Stimulated activated naive CD8-positive, alpha-beta T cell treated with anti-CD3 and anti-CD28 coated beads, Interleukin-15, amount 100 ng/mL, for 72 hours (primary cell): ENCODE measurements at regions not wholly inside any gene's neighbourhood (a gene's known extent, or its start where the extent isn't known, plus 50 kb on each side); places are given as distances from the start of the nearest gene placed in this dataset.

Experiments used
- ATAC-seq: fragments of 150-1000 bp; cut with Tn5 transposase; 2 replicates; pipeline ENCODE4 v1.10.0; 2021; ENCODE audit warnings: mild to moderate bottlenecking, moderate library complexity
- DNase-seq, 2 donors: peaks; one replicate each; pipeline ENCODE4 v3.0.0; 2021 to 2022
- H3K27ac Mint-ChIP-seq, 2 donors: one replicate each; pipeline ENCODE4 v1.8.0; 2022; ENCODE audit warnings: mild to moderate bottlenecking in 2 of 2, mixed read lengths in 2 of 2, moderate library complexity in 2 of 2
- H3K27me3 Mint-ChIP-seq: one replicate; pipeline ENCODE4 v1.8.0; 2022; ENCODE audit warnings: mixed read lengths
- H3K4me1 Mint-ChIP-seq: one replicate; pipeline ENCODE4 v1.8.0; 2022; ENCODE audit warnings: mild to moderate bottlenecking, mixed read lengths
- H3K4me3 Mint-ChIP-seq, 2 donors: one replicate each; pipeline ENCODE4 v1.8.0; 2022; ENCODE audit warnings: mild to moderate bottlenecking in 2 of 2, mixed read lengths in 2 of 2, moderate library complexity in 1 of 2
- H3K9me3 Mint-ChIP-seq, 2 donors: one replicate each; pipeline ENCODE4 v1.8.0; 2022; ENCODE audit warnings: mixed read lengths in 2 of 2

DNA sequence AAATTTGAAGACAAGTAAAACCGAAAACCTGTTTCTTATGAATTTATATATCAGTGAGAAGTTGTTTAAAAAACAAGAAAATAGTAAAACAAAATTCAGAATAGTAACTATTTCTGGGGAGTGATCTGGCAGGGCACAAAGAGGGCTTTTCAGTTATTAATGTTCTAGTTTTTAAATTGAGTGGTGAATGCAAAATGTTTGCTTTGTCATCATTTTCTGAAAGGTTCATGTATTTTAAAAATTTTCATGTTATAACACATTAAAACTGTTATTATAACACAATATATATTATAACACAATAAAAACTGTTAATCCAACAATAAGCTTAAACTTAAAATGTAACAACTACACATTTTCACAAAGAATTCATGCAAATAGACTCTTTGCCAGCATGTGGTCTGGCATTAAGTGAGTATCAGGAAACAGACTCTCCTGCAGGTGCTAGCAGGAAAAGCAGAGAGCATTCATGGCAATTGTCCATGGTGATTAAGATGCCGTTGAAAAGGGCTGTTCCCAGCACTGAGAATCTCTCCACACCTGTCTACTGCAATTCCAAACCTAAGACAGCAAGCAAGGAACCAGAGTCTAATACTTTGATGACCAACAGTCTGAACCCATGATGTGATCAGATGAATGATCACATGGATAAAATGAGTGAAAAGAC lies 204.9 kb downstream of the TBX15 start:
- H3K27me3 Mint-ChIP-seq, result no peaks in the 10 kb centered on the region

GRCh38 chr1:118773656-118774055 lies 214.5 kb downstream of the TBX15 start:
- no peak for ATAC-seq
- Mint-ChIP-seq H3K4me3 (no peak overlapping the region), H3K27me3 (no peaks in the 10 kb centered on the region), H3K9me3 (peaks cover 11 to 30% of the 10 kb centered on the region in 2 donors), H3K4me1 (no peaks in the 10 kb centered on the region), H3K27ac (no peak overlapping the region)
- no peak for DNase-seq

More for the DNA sequence above, 204.9 kb downstream of the TBX15 start:
- Mint-ChIP-seq H3K4me3 (no peak overlapping the region), H3K4me1 (no peaks in the 10 kb centered on the region), H3K27ac (no peak overlapping the region), H3K9me3 (peaks cover 9 to 22% of the 10 kb centered on the region in 2 donors)
- DNase-seq (no peak), ATAC-seq (no peak)

- ATAC-seq, result no peak
- no peak overlapping the region for H3K27ac Mint-ChIP-seq
- peaks cover 8 to 20% of the 10 kb centered on the region in 2 donors for H3K9me3 Mint-ChIP-seq
Measured at GRCh38 chr1:118767971-118768370, 220.2 kb downstream of the TBX15 start.

DNA sequence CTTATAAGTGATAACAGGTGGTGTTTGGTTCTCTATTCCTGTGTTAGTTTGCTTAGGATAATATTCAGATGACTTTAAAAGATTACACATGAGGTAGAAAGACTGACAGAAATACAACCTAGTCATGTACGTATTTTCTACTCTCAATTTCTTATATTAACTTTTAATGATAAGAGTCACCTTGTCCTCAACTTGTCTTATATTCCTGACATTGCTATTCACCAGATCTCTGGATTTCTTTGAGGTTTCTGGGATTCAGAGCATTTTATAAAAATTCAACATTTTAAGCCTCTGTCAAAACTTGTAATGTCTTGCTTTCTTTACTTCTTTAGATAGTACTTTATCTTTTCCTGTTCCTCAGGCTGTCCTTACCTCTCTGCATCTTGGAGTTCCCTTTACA lies 234.2 kb downstream of the TBX15 start:
- ATAC-seq, result no peak
- H3K27ac Mint-ChIP-seq, result no peak overlapping the region
- peaks cover 5 to 6% of the 10 kb centered on the region in 2 donors for H3K9me3 Mint-ChIP-seq
- H3K27me3 Mint-ChIP-seq, result no peaks in the 10 kb centered on the region
- no peak overlapping the region for H3K4me3 Mint-ChIP-seq
- no peaks in the 10 kb centered on the region for H3K4me1 Mint-ChIP-seq
- DNase-seq, result no peak

More at GRCh38 chr1:118767971-118768370, 220.2 kb downstream of the TBX15 start:
- Mint-ChIP-seq H3K4me3 (no peak overlapping the region), H3K27me3 (no peaks in the 10 kb centered on the region), H3K4me1 (no peaks in the 10 kb centered on the region)
- DNase-seq, result no peak

DNA sequence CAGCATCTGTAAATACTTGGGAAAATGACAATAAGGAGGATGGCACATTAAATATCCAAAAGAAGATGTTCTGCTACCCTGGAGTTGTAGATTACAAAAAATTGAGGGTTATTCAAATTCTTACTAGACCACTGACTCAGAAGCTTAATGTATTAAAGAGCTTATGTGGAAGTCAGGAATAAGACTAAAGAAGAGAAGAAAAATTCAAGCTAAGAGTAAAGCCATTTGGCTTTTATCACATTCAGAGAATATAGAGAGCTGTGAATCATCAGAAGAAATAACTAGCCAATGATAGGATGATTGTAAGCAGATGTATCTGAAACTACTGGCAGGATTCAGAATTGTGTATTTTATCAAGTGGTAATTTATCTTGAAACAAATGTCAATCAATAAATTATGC lies 237.0 kb downstream of the TBX15 start:
- Mint-ChIP-seq H3K9me3 (peaks cover 5 to 6% of the 10 kb centered on the region in 2 donors), H3K4me1 (no peaks in the 10 kb centered on the region), H3K4me3 (no peak overlapping the region), H3K27ac (no peak overlapping the region), H3K27me3 (no peaks in the 10 kb centered on the region)
- DNase-seq (no peak), ATAC-seq (no peak)

GRCh38 chr1:118744420-118744819 lies 243.7 kb downstream of the TBX15 start:
- no peaks in the 10 kb centered on the region for H3K4me1 Mint-ChIP-seq
- no peak overlapping the region for H3K4me3 Mint-ChIP-seq
- no peak for DNase-seq
- peaks cover 0 to 4% of the 10 kb centered on the region in 2 donors for H3K9me3 Mint-ChIP-seq
- no peak overlapping the region for H3K27ac Mint-ChIP-seq
- H3K27me3 Mint-ChIP-seq, result no peaks in the 10 kb centered on the region
- ATAC-seq, result no peak

GRCh38 chr1:118739501-118739900 lies 248.6 kb downstream of the TBX15 start:
- DNase-seq, result no peak
- ATAC-seq, result no peak
- H3K27ac Mint-ChIP-seq, result no peak overlapping the region
- peaks cover 0 to 12% of the 10 kb centered on the region in 2 donors for H3K9me3 Mint-ChIP-seq
- H3K4me1 Mint-ChIP-seq, result no peaks in the 10 kb centered on the region
- H3K4me3 Mint-ChIP-seq, result no peak overlapping the region
- no peaks in the 10 kb centered on the region for H3K27me3 Mint-ChIP-seq

- DNase-seq (no peak), ATAC-seq (no peak)
- Mint-ChIP-seq H3K4me1 (no peaks in the 10 kb centered on the region), H3K27me3 (no peaks in the 10 kb centered on the region), H3K27ac (no peak overlapping the region), H3K4me3 (no peak overlapping the region), H3K9me3 (peaks cover 6 to 12% of the 10 kb centered on the region in 2 donors)
Measured at GRCh38 chr1:118736322-118736721, 251.8 kb downstream of the TBX15 start.

GRCh38 chr1:118717893-118718292 lies 270.2 kb downstream of the TBX15 start:
- no peak for ATAC-seq
- no peaks in the 10 kb centered on the region for H3K27me3 Mint-ChIP-seq
- no peak overlapping the region for H3K27ac Mint-ChIP-seq
- H3K4me3 Mint-ChIP-seq, result no peak overlapping the region
- DNase-seq, result no peak
- H3K9me3 Mint-ChIP-seq, result peaks cover 0 to 16% of the 10 kb centered on the region in 2 donors
- H3K4me1 Mint-ChIP-seq, result no peaks in the 10 kb centered on the region

- Mint-ChIP-seq H3K27me3 (no peaks in the 10 kb centered on the region), H3K9me3 (peaks cover 7 to 16% of the 10 kb centered on the region in 2 donors), H3K4me3 (no peak overlapping the region), H3K27ac (no peak overlapping the region), H3K4me1 (no peaks in the 10 kb centered on the region)
- ATAC-seq, result no peak
- no peak for DNase-seq
Measured at GRCh38 chr1:118716775-118717174, 271.4 kb downstream of the TBX15 start.

DNA sequence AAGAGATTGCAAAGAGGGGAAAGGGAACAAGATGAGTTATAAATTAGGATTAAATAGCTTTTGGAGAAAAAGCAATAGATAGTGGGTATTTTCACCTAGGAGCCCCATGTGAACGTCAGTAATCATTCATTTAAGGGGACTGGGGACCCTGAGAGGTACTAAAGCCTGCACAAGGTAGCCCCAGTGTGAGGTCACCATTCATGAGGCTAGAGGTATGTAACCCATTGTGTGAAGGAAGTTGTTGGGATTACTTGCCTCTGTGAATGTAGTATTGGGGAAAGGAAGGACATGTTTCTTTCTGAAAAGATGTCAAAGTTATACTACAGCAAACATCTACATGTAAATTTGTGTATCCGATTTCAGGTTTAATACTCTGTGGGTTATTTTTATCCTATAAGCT lies 276.8 kb downstream of the TBX15 start:
- no peaks in the 10 kb centered on the region for H3K4me1 Mint-ChIP-seq
- DNase-seq (no peak), ATAC-seq (no peak)
- no peaks in the 10 kb centered on the region for H3K27me3 Mint-ChIP-seq
- no peak overlapping the region for H3K4me3 Mint-ChIP-seq
- peaks cover 6 to 7% of the 10 kb centered on the region in 2 donors for H3K9me3 Mint-ChIP-seq
- H3K27ac Mint-ChIP-seq, result no peak overlapping the region

DNA sequence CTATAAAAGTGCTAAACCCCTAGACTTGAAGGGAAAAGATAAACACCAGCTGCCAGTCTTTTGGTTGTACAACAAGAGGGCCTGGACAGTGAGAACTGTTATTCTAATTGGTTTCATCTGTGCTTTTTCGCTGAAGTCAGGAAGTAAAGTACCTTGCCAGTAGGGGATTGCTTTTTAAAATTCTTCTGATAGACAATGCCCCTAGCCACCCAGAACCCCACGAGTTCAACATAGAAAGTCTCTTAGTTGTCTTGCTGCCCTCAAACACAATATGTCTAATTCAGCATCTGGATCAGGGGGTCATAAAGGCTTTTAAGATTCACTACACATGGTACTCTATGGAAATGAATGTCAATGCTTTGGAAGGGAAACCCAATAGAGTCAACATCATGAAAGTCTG lies 289.2 kb downstream of the TBX15 start:
- ATAC-seq (no peak), DNase-seq (no peak)
- Mint-ChIP-seq H3K27me3 (no peaks in the 10 kb centered on the region), H3K27ac (no peak overlapping the region), H3K9me3 (peaks cover 8 to 20% of the 10 kb centered on the region in 2 donors), H3K4me3 (no peak overlapping the region), H3K4me1 (no peaks in the 10 kb centered on the region)

GRCh38 chr1:118692143-118692542 lies 296.0 kb downstream of the TBX15 start:
- no peak overlapping the region for H3K4me3 Mint-ChIP-seq
- H3K4me1 Mint-ChIP-seq, result no peaks in the 10 kb centered on the region
- H3K27ac Mint-ChIP-seq, result no peak overlapping the region
- ATAC-seq, result no peak
- H3K9me3 Mint-ChIP-seq, result peaks cover 9 to 22% of the 10 kb centered on the region in 2 donors
- H3K27me3 Mint-ChIP-seq, result no peaks in the 10 kb centered on the region
- no peak for DNase-seq

- H3K27me3 Mint-ChIP-seq, result no peaks in the 10 kb centered on the region
- H3K4me3 Mint-ChIP-seq, result no peak overlapping the region
- H3K4me1 Mint-ChIP-seq, result no peaks in the 10 kb centered on the region
- H3K27ac Mint-ChIP-seq, result no peak overlapping the region
- peaks cover 9 to 15% of the 10 kb centered on the region in 2 donors for H3K9me3 Mint-ChIP-seq
- ATAC-seq (no peak), DNase-seq (no peak)
Measured at GRCh38 chr1:118688891-118689290, 299.3 kb downstream of the TBX15 start.

- no peaks in the 10 kb centered on the region for H3K4me1 Mint-ChIP-seq
- DNase-seq (no peak), ATAC-seq (no peak)
- no peak overlapping the region for H3K27ac Mint-ChIP-seq
- no peaks in the 10 kb centered on the region for H3K27me3 Mint-ChIP-seq
- no peak overlapping the region for H3K4me3 Mint-ChIP-seq
- peaks cover 7 to 14% of the 10 kb centered on the region in 2 donors for H3K9me3 Mint-ChIP-seq
Measured at GRCh38 chr1:118661769-118662320, 326.3 kb downstream of the TBX15 start.

- no peaks in the 10 kb centered on the region for H3K27me3 Mint-ChIP-seq
- no peaks in the 10 kb centered on the region for H3K4me1 Mint-ChIP-seq
- H3K27ac Mint-ChIP-seq, result no peak overlapping the region
- ATAC-seq (no peak), DNase-seq (no peak)
- peaks cover 7 to 14% of the 10 kb centered on the region in 2 donors for H3K9me3 Mint-ChIP-seq
- H3K4me3 Mint-ChIP-seq, result no peak overlapping the region
Measured at GRCh38 chr1:118660769-118661168, 327.4 kb downstream of the TBX15 start.

DNA sequence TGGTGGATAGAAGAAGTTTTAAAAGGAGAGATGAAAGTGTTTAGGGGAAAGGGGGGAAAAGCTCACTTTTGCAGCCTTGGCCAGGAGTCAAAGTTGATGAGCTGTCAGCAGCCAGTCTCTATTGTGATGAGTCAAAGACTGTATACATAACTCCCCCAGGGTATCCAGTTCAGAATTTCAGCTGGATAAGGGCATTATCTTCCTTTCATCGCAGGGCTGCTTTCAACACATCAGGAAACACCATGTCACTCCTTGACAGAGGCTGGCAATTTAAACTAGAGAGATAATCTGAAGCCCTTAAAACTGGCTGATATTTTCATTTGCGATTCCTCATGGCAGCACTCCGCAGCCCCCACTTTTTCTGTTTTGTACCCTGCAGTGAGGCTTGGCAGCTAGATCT lies 328.5 kb downstream of the TBX15 start:
- Mint-ChIP-seq H3K9me3 (peaks cover 14 to 19% of the 10 kb centered on the region in 2 donors), H3K27ac (no peak overlapping the region), H3K4me3 (no peak overlapping the region), H3K4me1 (no peaks in the 10 kb centered on the region), H3K27me3 (no peaks in the 10 kb centered on the region)
- no peak for DNase-seq
- ATAC-seq, result no peak
